ENCODE measurements at regions not wholly inside any gene's neighbourhood (a gene's known extent, or its start where the extent isn't known, plus 50 kb on each side); places are given as distances from the start of the nearest gene placed in this dataset.

DNA sequence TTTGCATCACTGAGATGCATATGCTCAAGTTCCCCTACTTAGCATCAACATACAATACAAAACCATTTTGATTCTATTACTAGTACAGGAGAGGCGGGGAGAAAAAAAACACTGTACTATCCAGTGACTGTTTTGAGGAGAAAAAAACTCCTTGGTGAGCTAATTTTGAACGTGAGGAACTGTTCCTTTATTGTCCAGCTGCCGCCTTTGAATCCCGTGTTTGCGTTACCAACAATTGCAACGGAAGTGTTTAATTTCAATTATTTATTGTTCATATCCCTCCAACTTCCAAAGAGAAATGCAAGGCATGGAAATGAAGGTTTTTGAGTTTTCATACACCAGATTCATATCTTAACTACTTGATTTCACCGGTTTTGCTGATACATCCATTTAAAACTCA, 66.4 kb upstream of the ARHGAP21 start:
- DNase-seq, result no peak
- Histone ChIP-seq H3K4me3 (no peak overlapping the region), H3K79me2 (ENCODE audit: insufficient read depth) (no peaks in the 10 kb centered on the region), H3F3A (ENCODE audit: insufficient read depth) (no peaks in the 10 kb centered on the region), H3K27me3 (replicated peaks; ENCODE audit: insufficient read depth) (no peaks in the 10 kb centered on the region), H3K36me3 (ENCODE audit: low read depth) (no peaks in the 10 kb centered on the region), H2AFZ (no peak overlapping the region), H4K20me1 (ENCODE audit: insufficient read depth) (no peaks in the 10 kb centered on the region), H3K4me2 (ENCODE audit: unreplicated experiment) (no peak overlapping the region), H3K9me3 (ENCODE audit: low read depth) (no peaks in the 10 kb centered on the region), H3K9me2 (ENCODE audit: insufficient read depth) (no peaks in the 10 kb centered on the region), H3K27ac (no peak overlapping the region), H3K9ac (no peak overlapping the region), H3K4me1 (ENCODE audit: insufficient read depth) (peaks cover 12% of the 10 kb centered on the region; the same call in 1 of the 2 replicates)
- TF ChIP-seq EZH2 (IDR thresholded peaks at IDR 0.05; ENCODE audit: insufficient read depth, poor library complexity, severe bottlenecking) (no peak), EZH2phosphoT487 (IDR thresholded peaks at IDR 0.05; ENCODE audit: insufficient read depth, low read depth) (no peak)
- WGBS, 2 experiments (ENCODE audit: low coverage in 1 of 2, low lambda C conversion rate in 2 of 2, missing lambda C conversion rate in 2 of 2), result 74 to 78% methylated on average over 7 of the region's 7 CpGs
- in situ Hi-C loops (cut with MboI), result no loop called here

- Histone ChIP-seq H3F3A (ENCODE audit: insufficient read depth) (no peaks in the 10 kb centered on the region), H4K20me1 (ENCODE audit: insufficient read depth) (no peaks in the 10 kb centered on the region), H3K27me3 (replicated peaks; ENCODE audit: insufficient read depth) (no peaks in the 10 kb centered on the region), H3K4me1 (ENCODE audit: insufficient read depth) (no peaks in the 10 kb centered on the region), H3K79me2 (ENCODE audit: insufficient read depth) (no peaks in the 10 kb centered on the region), H3K9me2 (ENCODE audit: insufficient read depth) (no peaks in the 10 kb centered on the region), H3K9me3 (ENCODE audit: low read depth) (no peaks in the 10 kb centered on the region), H2AFZ (no peak overlapping the region), H3K4me2 (ENCODE audit: unreplicated experiment) (no peak overlapping the region), H3K9ac (no peak overlapping the region), H3K4me3 (no peak overlapping the region), H3K27ac (no peak overlapping the region), H3K36me3 (ENCODE audit: low read depth) (no peaks in the 10 kb centered on the region)
- 85 to 93% methylated on average over 6 of the region's 6 CpGs for WGBS, 2 experiments (ENCODE audit: low coverage in 1 of 2, low lambda C conversion rate in 2 of 2, missing lambda C conversion rate in 2 of 2)
- in situ Hi-C loops (cut with MboI), result no loop called here
- DNase-seq, result no peak
- TF ChIP-seq EZH2phosphoT487 (IDR thresholded peaks at IDR 0.05; ENCODE audit: insufficient read depth, low read depth), result no peak
- TF ChIP-seq EZH2 (IDR thresholded peaks at IDR 0.05; ENCODE audit: insufficient read depth, poor library complexity, severe bottlenecking), result no peak
Measured at GRCh38 chr10:24784923-24785322, 61.2 kb upstream of the ARHGAP21 start.

- WGBS, 2 experiments (ENCODE audit: low coverage in 1 of 2, low lambda C conversion rate in 2 of 2, missing lambda C conversion rate in 2 of 2), result 87 to 90% methylated on average over 12 of the region's 12 CpGs
- no peaks in the 10 kb centered on the region for H3K9me2 ChIP-seq (ENCODE audit: insufficient read depth)
- no peak overlapping the region for H3K9ac ChIP-seq
- H3F3A ChIP-seq (ENCODE audit: insufficient read depth), result no peaks in the 10 kb centered on the region
- H3K79me2 ChIP-seq (ENCODE audit: insufficient read depth), result no peaks in the 10 kb centered on the region
- no peaks in the 10 kb centered on the region for H4K20me1 ChIP-seq (ENCODE audit: insufficient read depth)
- no peak overlapping the region for H3K27ac ChIP-seq
- H3K4me3 ChIP-seq, result no peak overlapping the region
- no peaks in the 10 kb centered on the region for H3K27me3 ChIP-seq (replicated peaks; ENCODE audit: insufficient read depth)
- in situ Hi-C loops (cut with MboI), result no loop called here
- H3K4me1 ChIP-seq (ENCODE audit: insufficient read depth), result no peaks in the 10 kb centered on the region
- TF ChIP-seq EZH2phosphoT487 (IDR thresholded peaks at IDR 0.05; ENCODE audit: insufficient read depth, low read depth) (no peak), EZH2 (IDR thresholded peaks at IDR 0.05; ENCODE audit: insufficient read depth, poor library complexity, severe bottlenecking) (no peak)
- H2AFZ ChIP-seq, result no peak overlapping the region
- no peaks in the 10 kb centered on the region for H3K9me3 ChIP-seq (ENCODE audit: low read depth)
- no peak for DNase-seq
- H3K4me2 ChIP-seq (ENCODE audit: unreplicated experiment), result no peak overlapping the region
- H3K36me3 ChIP-seq (ENCODE audit: low read depth), result no peaks in the 10 kb centered on the region
Measured at GRCh38 chr10:24784061-24784460, 60.4 kb upstream of the ARHGAP21 start.

DNA sequence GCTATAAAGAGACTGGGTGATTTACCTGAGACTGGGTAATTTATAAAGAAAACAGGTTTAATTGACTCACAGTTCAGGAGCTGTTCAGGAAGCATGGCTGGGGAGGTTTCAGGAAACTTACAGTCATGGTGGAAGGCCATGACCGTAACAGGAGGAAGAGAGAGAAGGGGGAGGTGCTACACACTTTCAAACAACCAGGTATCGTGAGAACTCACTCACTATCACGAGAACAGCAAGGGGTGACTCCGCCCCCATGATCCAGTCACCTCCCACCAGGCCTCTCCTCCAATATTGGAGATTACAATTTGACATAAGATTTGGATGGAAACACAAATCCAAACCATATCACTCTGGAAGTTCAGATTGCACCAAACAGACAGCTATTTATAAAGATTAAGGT, 59.8 kb upstream of the ARHGAP21 start:
- Histone ChIP-seq H3K4me3 (no peak overlapping the region), H3K4me2 (ENCODE audit: unreplicated experiment) (no peak overlapping the region), H3K27ac (no peak overlapping the region), H3K27me3 (replicated peaks; ENCODE audit: insufficient read depth) (no peaks in the 10 kb centered on the region), H4K20me1 (ENCODE audit: insufficient read depth) (no peaks in the 10 kb centered on the region), H3K79me2 (ENCODE audit: insufficient read depth) (no peaks in the 10 kb centered on the region), H3K4me1 (ENCODE audit: insufficient read depth) (no peaks in the 10 kb centered on the region), H2AFZ (no peak overlapping the region), H3F3A (ENCODE audit: insufficient read depth) (no peaks in the 10 kb centered on the region), H3K9me3 (ENCODE audit: low read depth) (no peaks in the 10 kb centered on the region), H3K9me2 (ENCODE audit: insufficient read depth) (no peaks in the 10 kb centered on the region), H3K36me3 (ENCODE audit: low read depth) (no peaks in the 10 kb centered on the region), H3K9ac (no peak overlapping the region)
- no peak for DNase-seq
- 86 to 89% methylated on average over 4 of the region's 4 CpGs for WGBS, 2 experiments (ENCODE audit: low coverage in 1 of 2, low lambda C conversion rate in 2 of 2, missing lambda C conversion rate in 2 of 2)
- in situ Hi-C loops (cut with MboI), result no loop called here
- no peak for TF ChIP-seq EZH2phosphoT487 (IDR thresholded peaks at IDR 0.05; ENCODE audit: insufficient read depth, low read depth)
- no peak for TF ChIP-seq EZH2 (IDR thresholded peaks at IDR 0.05; ENCODE audit: insufficient read depth, poor library complexity, severe bottlenecking)

DNA sequence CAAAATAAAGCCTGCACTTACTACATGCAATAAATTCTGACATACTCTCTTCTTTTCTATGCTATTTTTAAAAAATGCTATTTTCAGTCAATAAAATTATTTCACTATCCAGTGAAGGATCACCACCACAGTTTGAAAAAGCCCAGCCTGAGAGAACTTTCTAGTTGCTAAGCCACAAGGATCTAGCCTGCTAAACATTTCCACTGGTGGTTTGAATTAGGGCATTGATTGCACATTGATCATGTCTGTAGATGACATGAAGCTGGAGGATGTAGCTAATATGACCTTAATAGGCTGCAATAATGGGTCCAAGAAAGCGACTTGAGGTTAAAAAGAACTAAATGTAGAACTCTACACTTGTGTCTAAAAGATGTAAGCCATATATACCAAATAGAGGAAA, 56.0 kb upstream of the ARHGAP21 start:
- TF ChIP-seq EZH2 (IDR thresholded peaks at IDR 0.05; ENCODE audit: insufficient read depth, poor library complexity, severe bottlenecking), result no peak
- TF ChIP-seq EZH2phosphoT487 (IDR thresholded peaks at IDR 0.05; ENCODE audit: insufficient read depth, low read depth), result no peak
- Histone ChIP-seq H3K27ac (no peak overlapping the region), H3K4me3 (no peak overlapping the region), H3K4me1 (ENCODE audit: insufficient read depth) (peaks cover 8% of the 10 kb centered on the region; the same call in 1 of the 2 replicates), H4K20me1 (ENCODE audit: insufficient read depth) (no peaks in the 10 kb centered on the region), H3K9me2 (ENCODE audit: insufficient read depth) (no peaks in the 10 kb centered on the region), H3K9me3 (ENCODE audit: low read depth) (no peaks in the 10 kb centered on the region), H2AFZ (no peak overlapping the region), H3F3A (ENCODE audit: insufficient read depth) (no peaks in the 10 kb centered on the region), H3K79me2 (ENCODE audit: insufficient read depth) (no peaks in the 10 kb centered on the region), H3K36me3 (ENCODE audit: low read depth) (no peaks in the 10 kb centered on the region), H3K4me2 (ENCODE audit: unreplicated experiment) (no peak overlapping the region), H3K9ac (no peak overlapping the region), H3K27me3 (replicated peaks; ENCODE audit: insufficient read depth) (no peaks in the 10 kb centered on the region)
- no peak for DNase-seq
- 0 to 18% methylated on average over 1 of the region's 1 CpG for WGBS, 2 experiments (ENCODE audit: low coverage in 1 of 2, low lambda C conversion rate in 2 of 2, missing lambda C conversion rate in 2 of 2)
- in situ Hi-C loops (cut with MboI), result no loop called here
